ENCODE measurements at regions not wholly inside any gene's neighbourhood (a gene's known extent, or its start where the extent isn't known, plus 50 kb on each side); places are given as distances from the start of the nearest gene placed in this dataset.

GRCh38 chr9:14960881-14961280 is 50.7 kb upstream of the FREM1 start:
- Histone ChIP-seq H4K91ac (replicated peaks; ENCODE audit: insufficient read length, low read length) (no peak overlapping the region), H4K5ac (ENCODE audit: insufficient read length, low read depth, low read length) (no peak overlapping the region), H3K79me2 (ENCODE audit: control insufficient read depth in 1 of 2, insufficient read depth in 2 of 2, low read length in 2 of 2) (no peaks in the 10 kb centered on the region), H3K9ac (replicated peaks in 1 of 4; ENCODE audit: extremely low read depth in 1 of 4, low read depth in 3 of 4, low read length in 3 of 4) (no peak overlapping the region), H2AK5ac (ENCODE audit: low read depth, low read length) (no peak overlapping the region), H3K14ac (ENCODE audit: insufficient read length) (no peak overlapping the region), H3K18ac (ENCODE audit: extremely low read depth, low read length) (no peak overlapping the region), H2BK20ac (ENCODE audit: low read length) (no peak overlapping the region), H3K56ac (replicated peaks; ENCODE audit: insufficient read length, low read depth, low read length) (no peak overlapping the region), H3K79me1 (ENCODE audit: low read depth, low read length) (no peaks in the 10 kb centered on the region), H3K9me3 (ENCODE audit: insufficient read depth in 2 of 2, low read depth in 1 of 2, low read length in 1 of 2) (no peaks in the 10 kb centered on the region), H2AFZ (ENCODE audit: low read length) (no peak overlapping the region), H3K4me1 (replicated peaks in 1 of 4; ENCODE audit: control insufficient read depth in 3 of 4, insufficient read depth in 4 of 4, low read length in 3 of 4) (no peaks in the 10 kb centered on the region; a peak in 1 of 7 replicates), H3K4me2 (ENCODE audit: insufficient read depth in 1 of 2, low read depth in 2 of 2, low read length in 2 of 2) (no peak overlapping the region), H3K27ac (ENCODE audit: low read depth, low read length) (no peak overlapping the region), H3K4me3 (ENCODE audit: extremely low read depth in 1 of 4, insufficient read depth in 2 of 4, low read depth in 3 of 4, low read length in 4 of 4) (no peak overlapping the region), H2BK120ac (replicated peaks; ENCODE audit: low read depth, low read length) (no peak overlapping the region), H4K8ac (ENCODE audit: extremely low read depth, insufficient read depth, low read length) (no peak overlapping the region), H2BK12ac (ENCODE audit: low read depth, low read length) (no peak overlapping the region), H3K4ac (replicated peaks; ENCODE audit: insufficient read length, low read depth, low read length) (no peak overlapping the region), H2BK5ac (ENCODE audit: low read depth, low read length) (no peak overlapping the region), H3K36me3 (ENCODE audit: control insufficient read depth in 2 of 4, insufficient read depth in 4 of 4, low read length in 3 of 4) (no peaks in the 10 kb centered on the region), H2BK15ac (ENCODE audit: low read length) (no peak overlapping the region), H3K23ac (ENCODE audit: insufficient read length) (no peak overlapping the region), H4K20me1 (replicated peaks in 1 of 2; ENCODE audit: control insufficient read depth in 1 of 2, insufficient read depth in 2 of 2, low read length in 2 of 2) (no peaks in the 10 kb centered on the region), H3K27me3 (replicated peaks in 1 of 4; ENCODE audit: control insufficient read depth in 3 of 4, extremely low read depth in 1 of 4, insufficient read depth in 3 of 4, low read length in 3 of 4) (no peaks in the 10 kb centered on the region), H3K23me2 (ENCODE audit: low read depth, low read length) (peaks cover 2% of the 10 kb centered on the region; the same call in 1 of the 2 replicates)
- CTCF ChIA-PET (ENCODE audit: partially characterized antibody) = no interaction called here
- 93% methylated on average over 4 of the region's 4 CpGs; no CpG with 5 or more reads in 1 of the 2 experiments for WGBS, 2 experiments (ENCODE audit: extremely low coverage in 1 of 2, insufficient coverage in 1 of 2, insufficient read length in 1 of 2, insufficient replicate concordance in 2 of 2, low coverage in 1 of 2, low lambda C conversion rate in 2 of 2, missing lambda C conversion rate in 1 of 2)
- DNase-seq (ENCODE audit: low read depth in 1 of 2, low spot score in 2 of 2) (no peak), FAIRE-seq (no peak)
- POLR2A ChIA-PET (ENCODE audit: partially characterized antibody) = no interaction called here
- TF ChIP-seq YY1 (IDR thresholded peaks at IDR 0.05; ENCODE audit: low read depth, low read length) (no peak), HDAC6 (IDR thresholded peaks at IDR 0.05; ENCODE audit: low read depth, low read length) (no peak), CTBP2 (IDR thresholded peaks at IDR 0.05; ENCODE audit: borderline replicate concordance, insufficient read depth, insufficient read length, low read length) (no peak), SRF (IDR thresholded peaks at IDR 0.05; ENCODE audit: low read depth, low read length) (no peak)
